K562 (cell line): ENCODE measurements at regions not wholly inside any gene's neighbourhood (a gene's known extent, or its start where the extent isn't known, plus 50 kb on each side); places are given as distances from the start of the nearest gene placed in this dataset.

ENCODE experiments used
- ATAC-seq: fragments of 200-7000 bp; cut with Tn5 transposase; 3 replicates; pipeline ENCODE4 v1.9.1; 2020; ENCODE audit warnings: moderate library complexity
- BruUV-seq: library from RNA; stranded (reverse); fragments of 400-500 nt; replicated peaks from 2 replicates; lab custom pipeline; 2021; lab: Mats Ljungman, UMichigan
- CTCF ChIA-PET: fragments of 300-600 bp; formaldehyde crosslinking; extraction: SDS; loops from one replicate; lab custom pipeline; 2021; ENCODE audit warnings: low intra/inter-chr PET ratio; lab: Yijun Ruan, JAX
- POLR2A ChIA-PET: fragments of 300-600, 350-650 bp; sonication (Branson Sonifier 250); formaldehyde crosslinking; extraction: SDS; loops from one replicate; lab custom pipeline; 2021; ENCODE audit warnings: antibody characterized with exemption, inconsistent platforms; lab: Yijun Ruan, JAX
- DNase-seq, 4 experiments: peaks; one replicate each; pipeline versions ENCODE4 v3.0.0 to v3.0.0-alpha.2; 2011 to 2018; ENCODE audit warnings: low spot score in 3 of 4, mixed read lengths in 3 of 4; ENCODE audit errors: extremely low read depth in 1 of 4
- FAIRE-seq: peaks from 2 replicates; lab custom pipeline; 2011; peaks lifted over from hg19 to GRCh38; lab: Jason Lieb, UNC
- H2AFZ ChIP-seq: 2 replicates; pipeline ENCODE4 v1.6.0; 2011; ENCODE audit warnings: low read depth, low read length, control low read depth, inconsistent platforms
- H3K27ac ChIP-seq: fragments of 200-600 bp; 3 replicates; pipeline ENCODE4 v1.8.0; 2011; ENCODE audit warnings: low read depth, mild to moderate bottlenecking, control low read depth, inconsistent platforms, low read length, moderate library complexity, mixed read lengths; ENCODE audit errors: extremely low read depth
- H3K27me3 ChIP-seq, 2 experiments: fragments of 300-600 bp in 1 of 2; 2 replicates in 1 of 2; 3 replicates in 1 of 2; pipeline versions ENCODE4 v1.6.0 to v1.8.0; 2011; ENCODE audit warnings: inconsistent platforms in 2 of 2, low read length in 2 of 2, mild to moderate bottlenecking in 1 of 2, mixed read lengths in 1 of 2, moderate library complexity in 1 of 2; ENCODE audit not compliant: control insufficient read depth in 2 of 2, insufficient read depth in 2 of 2
- H3K36me3 ChIP-seq: fragments of 300-600 bp; 3 replicates; pipeline ENCODE4 v1.8.0; 2011; ENCODE audit warnings: mild to moderate bottlenecking, low read length, inconsistent platforms; ENCODE audit not compliant: control insufficient read depth, insufficient read depth
- H3K4me1 ChIP-seq, 2 experiments: fragments of 200-600 bp in 1 of 2; replicated peaks in 1 of 2; 2 replicates in 1 of 2; 3 replicates in 1 of 2; pipeline versions ENCODE4 v1.5.1 to v1.8.0; 2011; ENCODE audit warnings: inconsistent platforms in 2 of 2, low read length in 2 of 2, mild to moderate bottlenecking in 1 of 2, mixed read lengths in 1 of 2, moderate library complexity in 1 of 2; ENCODE audit not compliant: control insufficient read depth in 2 of 2, insufficient read depth in 2 of 2
- H3K4me2 ChIP-seq: 2 replicates; pipeline ENCODE4 v1.6.1; 2011; ENCODE audit warnings: low read length, control low read depth, inconsistent platforms, mixed read lengths; ENCODE audit not compliant: insufficient read depth
- H3K4me3 ChIP-seq: fragments of 200-600 bp; sonication (generic), shearing (Covaris generic); 2 replicates; pipeline ENCODE4 v1.5.1; 2016; ENCODE audit warnings: control low read depth, inconsistent platforms
- H3K79me2 ChIP-seq: fragments of 200-600 bp; 3 replicates; pipeline ENCODE4 v1.8.0; 2011; ENCODE audit warnings: low read length, inconsistent platforms; ENCODE audit not compliant: control insufficient read depth, insufficient read depth
- H3K9ac ChIP-seq, 2 experiments: 2 replicates each; pipeline versions ENCODE4 v1.6.0 to v1.6.1; 2011; ENCODE audit warnings: low read depth in 2 of 2, low read length in 2 of 2, control low read depth in 1 of 2, inconsistent platforms in 1 of 2, mild to moderate bottlenecking in 1 of 2, mixed read lengths in 1 of 2; ENCODE audit not compliant: insufficient read depth in 1 of 2
- H3K9me1 ChIP-seq: one replicate; pipeline ENCODE4 v1.6.0; 2011; ENCODE audit warnings: inconsistent platforms, mild to moderate bottlenecking, low read length, moderate library complexity; ENCODE audit not compliant: control insufficient read depth, insufficient read depth
- H3K9me3 ChIP-seq: replicated peaks from 2 replicates; pipeline ENCODE4 v1.5.1; 2011; ENCODE audit warnings: low read depth, low read length, inconsistent platforms; ENCODE audit not compliant: control insufficient read depth, insufficient read depth
- H4K20me1 ChIP-seq: replicated peaks from 2 replicates; pipeline ENCODE4 v1.6.1; 2011; ENCODE audit warnings: low read length, inconsistent platforms, mixed read lengths; ENCODE audit not compliant: control insufficient read depth, insufficient read depth
- ATF7 ChIP-seq: fragments of 450-650 bp; IDR thresholded peaks from 2 replicates; pipeline ENCODE4 v1.7.1; 2014; ENCODE audit warnings: mild to moderate bottlenecking, moderate library complexity
- C11orf30 ChIP-seq: fragments of 450-650 bp; IDR thresholded peaks from 2 replicates; pipeline ENCODE4 v1.6.1; 2016; ENCODE audit warnings: low read depth, mild to moderate bottlenecking
- CEBPB ChIP-seq: fragments of 450-650 bp; IDR thresholded peaks from 2 replicates; pipeline ENCODE4 v1.6.1; 2016; ENCODE audit warnings: missing genetic modification characterization, missing compliant biosample characterization
- HCFC1 ChIP-seq: IDR thresholded peaks from 2 replicates; pipeline ENCODE4 v1.6.1; 2012; ENCODE audit warnings: low read depth, low read length, improper control_type of control experiment
- MAFG ChIP-seq: fragments of 450-650 bp; conservative IDR thresholded peaks from 2 replicates; pipeline ENCODE4 v1.6.1; 2016; ENCODE audit warnings: missing genetic modification characterization, missing compliant biosample characterization
- MEF2A ChIP-seq: IDR thresholded peaks from 2 replicates; pipeline ENCODE4 v1.6.1; 2011; ENCODE audit warnings: low read depth, mild to moderate bottlenecking, low read length, moderate library complexity; ENCODE audit not compliant: control insufficient read depth
- PHB2 ChIP-seq: fragments of 450-650 bp; IDR thresholded peaks from 2 replicates; pipeline ENCODE4 v1.6.1; 2017; ENCODE audit warnings: low read depth
- TEAD4 ChIP-seq, 2 experiments: sonication (generic) in 1 of 2; formaldehyde crosslinking in 1 of 2; IDR thresholded peaks; 2 replicates each; pipeline versions ENCODE4 v1.6.1 to v1.8.0; 2012 to 2022; ENCODE audit warnings: borderline replicate concordance in 1 of 2, inconsistent platforms in 1 of 2, low read length in 1 of 2, mild to moderate bottlenecking in 1 of 2, missing genetic modification reagents in 1 of 2
- XRCC5 ChIP-seq: fragments of 200-400 bp; formaldehyde crosslinking; IDR thresholded peaks from 2 replicates; pipeline ENCODE4 v1.6.1; 2017; ENCODE audit warnings: low read depth, mild to moderate bottlenecking, low read length
- ZNF316 ChIP-seq: fragments of 450-650 bp; IDR thresholded peaks from 2 replicates; pipeline ENCODE4 v1.6.1; 2016
- ZNF431 ChIP-seq: sonication (generic); formaldehyde crosslinking; IDR thresholded peaks from 2 replicates; pipeline ENCODE4 v1.8.0; 2022; ENCODE audit warnings: mild to moderate bottlenecking, missing genetic modification reagents
- ZNF561 ChIP-seq: fragments of 450-650 bp; formaldehyde crosslinking; conservative IDR thresholded peaks from 2 replicates; pipeline ENCODE4 v1.4.0; 2020; ENCODE audit warnings: mild to moderate bottlenecking, moderate library complexity
- WGBS: fragments of 100-300 bp; shearing (Covaris generic); methylation state at CpG from one replicate; pipeline ENCODE4 v1.1.6; 2016; ENCODE audit warnings: low coverage, mixed read lengths; ENCODE audit not compliant: insufficient coverage; ENCODE audit errors: missing lambda C conversion rate; 5-methylcytosine and 5-hydroxymethylcytosine counted together
- in situ Hi-C: fragments of 300-500 bp; cut with MboI; formaldehyde crosslinking; loops from 4 replicates; pipeline ENCODE4 v1.15.0; 2018; ENCODE audit warnings: inconsistent platforms, mixed read lengths
- intact Hi-C: fragments of 100-400 bp; cut with micrococcal nuclease; formaldehyde crosslinking; loops from 2 replicates; pipeline ENCODE4 v1.14.2; 2022
- TF ChIP-seq, protein P1 (sequence below): fragments of 250-450 bp; sonication (Bioruptor Pico); IDR thresholded peaks from 2 replicates; pipeline ENCODE4 v1.5.0; 2020; ENCODE audit warnings: mild to moderate bottlenecking

- Histone ChIP-seq H3K4me2 (no peak overlapping the region), H2AFZ (no peak overlapping the region), H3K27me3 (no peaks in the 10 kb centered on the region), H4K20me1 (no peaks in the 10 kb centered on the region), H3K9me1 (no peaks in the 10 kb centered on the region), H3K4me1 (no peaks in the 10 kb centered on the region), H3K4me3 (no peak overlapping the region), H3K79me2 (no peaks in the 10 kb centered on the region), H3K36me3 (no peaks in the 10 kb centered on the region), H3K27ac (no peak overlapping the region), H3K9ac (no peak overlapping the region), H3K9me3 (no peaks in the 10 kb centered on the region)
- FAIRE-seq, result no peak
- no peak for DNase-seq
- BruUV-seq, result no TSS peak
- in situ Hi-C loops (no loop called here), intact Hi-C loops (no loop called here)
- ATAC-seq, result no peak
- 36% methylated on average over 4 of the region's 4 CpGs for WGBS
- CTCF ChIA-PET, result no interaction called here
- TF ChIP-seq CEBPB, result peak; percentile 57; the same call in 1 of the 2 replicates
- TF ChIP-seq HCFC1, result no peak
- no peak for TF ChIP-seq PHB2
- POLR2A ChIA-PET, result interaction anchor here (1.3 to 2.7 kb wide), 2 partner anchors 8 kb away, joined by 4 to 6 read pairs; no protein-coding TSS in a partner anchor
These were observed 60.3 kb upstream of the C1GALT1 start for GRCh38 chr7:7122033-7122478.

DNA sequence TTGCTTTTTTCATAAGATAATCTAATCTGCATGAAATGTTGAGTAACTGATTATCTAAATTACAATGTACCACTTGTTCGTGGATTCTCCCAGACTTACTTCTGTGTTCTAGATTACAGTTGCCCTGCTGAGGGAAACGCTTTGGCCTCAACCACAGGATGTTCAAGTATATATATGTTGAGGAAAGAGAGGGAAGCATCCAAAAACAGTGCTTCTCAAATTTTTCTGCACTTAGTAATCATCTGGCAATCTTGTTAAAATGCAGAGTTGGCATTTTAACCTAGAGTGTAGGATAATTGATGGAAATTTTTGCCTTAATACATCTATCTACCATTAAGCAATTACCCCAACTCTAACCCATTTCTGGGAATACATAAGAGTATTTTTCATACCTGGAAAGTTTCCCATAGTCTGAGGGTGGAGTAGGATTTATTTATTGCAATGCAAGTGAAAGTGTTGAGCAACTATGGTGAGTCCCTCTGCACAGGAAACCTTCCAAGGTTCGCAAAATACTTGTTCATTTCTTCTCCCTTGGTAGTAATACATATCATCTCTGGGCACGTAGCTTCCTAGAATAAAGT, 59.6 kb upstream of the C1GALT1 start:
- Histone ChIP-seq H3K9me3 (no peaks in the 10 kb centered on the region), H3K9ac (no peak overlapping the region), H3K4me2 (no peak overlapping the region), H3K36me3 (no peaks in the 10 kb centered on the region), H3K27ac (no peak overlapping the region), H3K9me1 (no peaks in the 10 kb centered on the region), H3K4me1 (no peaks in the 10 kb centered on the region), H3K4me3 (no peak overlapping the region), H4K20me1 (no peaks in the 10 kb centered on the region), H2AFZ (no peak overlapping the region), H3K79me2 (no peaks in the 10 kb centered on the region), H3K27me3 (no peaks in the 10 kb centered on the region)
- ChIA-PET POLR2A (interaction anchor here (1.3 to 2.7 kb wide), 2 partner anchors 8 to 9 kb away, joined by 4 to 6 read pairs; no protein-coding TSS in a partner anchor), CTCF (no interaction called here)
- intact Hi-C loops, result no loop called here
- ATAC-seq, result no peak
- 35% methylated on average over 4 of the region's 4 CpGs for WGBS
- DNase-seq, result no peak
- in situ Hi-C loops, result no loop called here
- no peak for FAIRE-seq
- no TSS peak for BruUV-seq
- TF ChIP-seq TEAD4 (IDR thresholded peaks at IDR 0.05; ENCODE audit: low read length) (no peak; the same call in 1 of the 2 replicates), TEAD4 (CRISPR knock-in tag; IDR thresholded peaks at IDR 0.05; ENCODE audit: borderline replicate concordance) (no peak), MEF2A (no peak), ZNF431 (CRISPR knock-in tag) (no peak), MAFG (peak; percentile 63), XRCC5 (no peak), C11orf30 (peak; percentile 77), ATF7 (no peak), ZNF561 (CRISPR knock-in tag) (no peak), ZNF316 (peak; percentile 88)
- TF ChIP-seq, protein P1, sequence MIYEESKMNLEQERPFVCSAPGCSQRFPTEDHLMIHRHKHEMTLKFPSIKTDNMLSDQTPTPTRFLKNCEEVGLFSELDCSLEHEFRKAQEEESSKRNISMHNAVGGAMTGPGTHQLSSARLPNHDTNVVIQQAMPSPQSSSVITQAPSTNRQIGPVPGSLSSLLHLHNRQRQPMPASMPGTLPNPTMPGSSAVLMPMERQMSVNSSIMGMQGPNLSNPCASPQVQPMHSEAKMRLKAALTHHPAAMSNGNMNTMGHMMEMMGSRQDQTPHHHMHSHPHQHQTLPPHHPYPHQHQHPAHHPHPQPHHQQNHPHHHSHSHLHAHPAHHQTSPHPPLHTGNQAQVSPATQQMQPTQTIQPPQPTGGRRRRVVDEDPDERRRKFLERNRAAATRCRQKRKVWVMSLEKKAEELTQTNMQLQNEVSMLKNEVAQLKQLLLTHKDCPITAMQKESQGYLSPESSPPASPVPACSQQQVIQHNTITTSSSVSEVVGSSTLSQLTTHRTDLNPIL (CRISPR knock-in tag), result no peak
